IMR-90 (cell line): ENCODE measurements at regions not wholly inside any gene's neighbourhood (a gene's known extent, or its start where the extent isn't known, plus 50 kb on each side); places are given as distances from the start of the nearest gene placed in this dataset.
"Not testable (repeated sequence)": the region's sequence is repeated elsewhere in the genome, so short reads cannot be mapped to it uniquely, and the experiment has no call there.

Experiments
- ATAC-seq: fragments of 200-7000 bp; cut with Tn5 transposase; 2 replicates; pipeline ENCODE4 v1.9.1; 2020; ENCODE audit warnings: low read depth, mild to moderate bottlenecking, moderate library complexity
- BruUV-seq: library from RNA; stranded (reverse); fragments of 400-500 nt; replicated peaks from 2 replicates; lab custom pipeline; 2021; lab: Mats Ljungman, UMichigan
- CTCF ChIA-PET: fragments of 300-600 bp; formaldehyde crosslinking; extraction: SDS; loops from one replicate; lab custom pipeline; 2021; ENCODE audit warnings: antibody characterized with exemption; lab: Yijun Ruan, JAX
- POLR2A ChIA-PET: fragments of 300-600 bp; sonication (Branson Sonifier 250); formaldehyde crosslinking; loops from one replicate; lab custom pipeline; 2022; ENCODE audit warnings: antibody characterized with exemption; ENCODE audit not compliant: unreplicated experiment; lab: Charles Lee
- DNase-seq: peaks from one replicate; pipeline ENCODE4 v3.0.0; 2013
- H2AFZ ChIP-seq: replicated peaks from 2 replicates; pipeline ENCODE3; 2013; ENCODE audit warnings: low read length, mild to moderate bottlenecking; ENCODE audit not compliant: poor library complexity
- H2AK5ac ChIP-seq: 2 replicates; pipeline ENCODE4 v1.6.1; 2013; ENCODE audit warnings: low read depth, low read length, inconsistent platforms
- H2AK9ac ChIP-seq: replicated peaks from 2 replicates; pipeline ENCODE3; 2013; ENCODE audit warnings: mild to moderate bottlenecking, low read depth, low read length, moderate library complexity; ENCODE audit not compliant: poor library complexity
- H2BK120ac ChIP-seq: 2 replicates; pipeline ENCODE4 v1.6.1; 2013; ENCODE audit warnings: low read depth, low read length, inconsistent platforms
- H2BK15ac ChIP-seq: 3 replicates; pipeline ENCODE4 v1.6.1; 2013; ENCODE audit warnings: low read depth, low read length, inconsistent platforms
- H2BK20ac ChIP-seq: 2 replicates; pipeline ENCODE4 v1.6.1; 2013; ENCODE audit warnings: low read depth, mild to moderate bottlenecking, inconsistent platforms, low read length, moderate library complexity
- H2BK5ac ChIP-seq: 2 replicates; pipeline ENCODE4 v1.6.1; 2013; ENCODE audit warnings: mild to moderate bottlenecking, low read depth, low read length, inconsistent platforms; ENCODE audit not compliant: poor library complexity, severe bottlenecking
- H3K14ac ChIP-seq: replicated peaks from 2 replicates; pipeline ENCODE4 v1.6.1; 2013; ENCODE audit warnings: low read depth, low read length, inconsistent platforms
- H3K18ac ChIP-seq: 2 replicates; pipeline ENCODE4 v1.6.1; 2013; ENCODE audit warnings: low read depth, low read length, control low read depth
- H3K23ac ChIP-seq: 2 replicates; pipeline ENCODE4 v1.6.1; 2013; ENCODE audit warnings: low read depth, low read length, inconsistent platforms
- H3K27ac ChIP-seq: 2 replicates; pipeline ENCODE4 v1.5.1; 2013; ENCODE audit warnings: mild to moderate bottlenecking, control low read depth, low read length; ENCODE audit not compliant: insufficient read depth
- H3K27me3 ChIP-seq: 2 replicates; pipeline ENCODE4 v1.6.1; 2013; ENCODE audit warnings: low read length; ENCODE audit not compliant: control insufficient read depth, insufficient read depth
- H3K36me3 ChIP-seq: 2 replicates; pipeline ENCODE4 v1.6.1; 2013; ENCODE audit warnings: low read length, mixed read lengths; ENCODE audit not compliant: control insufficient read depth, insufficient read depth
- H3K4ac ChIP-seq: 2 replicates; pipeline ENCODE4 v1.6.1; 2013; ENCODE audit warnings: low read depth, low read length, inconsistent platforms
- H3K4me1 ChIP-seq: 2 replicates; pipeline ENCODE4 v1.6.1; 2013; ENCODE audit warnings: low read length, mixed read lengths; ENCODE audit not compliant: control insufficient read depth, insufficient read depth
- H3K4me2 ChIP-seq: 2 replicates; pipeline ENCODE4 v1.6.1; 2013; ENCODE audit warnings: low read depth, mild to moderate bottlenecking, control low read depth, low read length, moderate library complexity
- H3K4me3 ChIP-seq: 2 replicates; pipeline ENCODE4 v1.5.1; 2013; ENCODE audit warnings: low read depth, mild to moderate bottlenecking, control low read depth, low read length, moderate library complexity; ENCODE audit not compliant: insufficient read depth
- H3K56ac ChIP-seq: 2 replicates; pipeline ENCODE4 v1.6.1; 2013; ENCODE audit warnings: low read length, inconsistent platforms; ENCODE audit not compliant: insufficient read depth; ENCODE audit errors: extremely low read depth
- H3K79me1 ChIP-seq, 2 experiments: 2 replicates each; pipeline ENCODE4 v1.6.1; 2013; ENCODE audit warnings: low read length in 2 of 2, inconsistent platforms in 1 of 2, low read depth in 1 of 2
- H3K9ac ChIP-seq: 2 replicates; pipeline ENCODE4 v1.6.1; 2013; ENCODE audit warnings: low read depth, low read length, control low read depth
- H3K9me1 ChIP-seq: 2 replicates; pipeline ENCODE4 v1.6.1; 2013; ENCODE audit warnings: low read length, inconsistent platforms; ENCODE audit not compliant: insufficient read depth
- H3K9me3 ChIP-seq: 2 replicates; pipeline ENCODE4 v1.6.1; 2013; ENCODE audit warnings: low read length; ENCODE audit not compliant: control insufficient read depth, insufficient read depth
- H4K20me1 ChIP-seq: 2 replicates; pipeline ENCODE4 v1.6.1; 2013; ENCODE audit warnings: low read length, inconsistent platforms; ENCODE audit not compliant: insufficient read depth
- H4K5ac ChIP-seq: 2 replicates; pipeline ENCODE4 v1.6.1; 2013; ENCODE audit warnings: mild to moderate bottlenecking, low read depth, low read length, control low read depth
- H4K8ac ChIP-seq, 2 experiments: 2 replicates each; pipeline ENCODE4 v1.6.1; 2013; ENCODE audit warnings: low read depth in 2 of 2, low read length in 2 of 2, control low read depth in 1 of 2, inconsistent platforms in 1 of 2
- H4K91ac ChIP-seq: 2 replicates; pipeline ENCODE4 v1.6.1; 2013; ENCODE audit warnings: low read depth, low read length, inconsistent platforms; ENCODE audit not compliant: insufficient read depth
- WGBS, 2 experiments: methylation state at CpG; one replicate each; pipeline versions ENCODE4 v1.1.5 to v1.1.7; 2013; ENCODE audit warnings: missing lambda C conversion rate in 2 of 2; ENCODE audit not compliant: insufficient read length in 1 of 2; ENCODE audit errors: extremely low coverage in 2 of 2; 5-methylcytosine and 5-hydroxymethylcytosine counted together
- dilution Hi-C: fragments of 300-500 bp; cut with HindIII; formaldehyde crosslinking; loops from one replicate; pipeline ENCODE4 v1.14.3; 2018; ENCODE audit warnings: low sequenced_read_pairs; ENCODE audit not compliant: unreplicated experiment
- in situ Hi-C: fragments of 300-500 bp; cut with MboI; formaldehyde crosslinking; loops from 3 replicates; pipeline ENCODE4 v1.14.3; 2019; ENCODE audit warnings: low sequenced_read_pairs, inconsistent platforms, mixed read lengths
- intact Hi-C: fragments of 100-400 bp; cut with micrococcal nuclease; formaldehyde crosslinking; loops from 2 replicates; pipeline ENCODE4 v1.10.0; 2022

GRCh38 chr10:46803082-46803481 is 108.1 kb upstream of the PTPN20 start:
- H2AK9ac ChIP-seq, dilution Hi-C loops, H3K4me3 ChIP-seq, H3K4me2 ChIP-seq, H2BK120ac ChIP-seq, H4K91ac ChIP-seq, H2AK5ac ChIP-seq, H3K27me3 ChIP-seq, H2BK15ac ChIP-seq, H3K9me3 ChIP-seq, H4K20me1 ChIP-seq, H3K18ac ChIP-seq, H3K27ac ChIP-seq, H3K36me3 ChIP-seq, CTCF ChIA-PET, POLR2A ChIA-PET, H3K79me1 ChIP-seq, H3K4ac ChIP-seq, H3K9ac ChIP-seq, H3K9me1 ChIP-seq, H3K4me1 ChIP-seq, DNase-seq, H4K8ac ChIP-seq, in situ Hi-C loops, intact Hi-C loops, H4K5ac ChIP-seq, H2BK20ac ChIP-seq, H2AFZ ChIP-seq, BruUV-seq, H3K23ac ChIP-seq, H2BK5ac ChIP-seq, H3K14ac ChIP-seq, ATAC-seq, H3K56ac ChIP-seq: not testable (repeated sequence)
- no CpG with 5 or more reads among the region's 1 CpG for WGBS, 2 experiments

DNA sequence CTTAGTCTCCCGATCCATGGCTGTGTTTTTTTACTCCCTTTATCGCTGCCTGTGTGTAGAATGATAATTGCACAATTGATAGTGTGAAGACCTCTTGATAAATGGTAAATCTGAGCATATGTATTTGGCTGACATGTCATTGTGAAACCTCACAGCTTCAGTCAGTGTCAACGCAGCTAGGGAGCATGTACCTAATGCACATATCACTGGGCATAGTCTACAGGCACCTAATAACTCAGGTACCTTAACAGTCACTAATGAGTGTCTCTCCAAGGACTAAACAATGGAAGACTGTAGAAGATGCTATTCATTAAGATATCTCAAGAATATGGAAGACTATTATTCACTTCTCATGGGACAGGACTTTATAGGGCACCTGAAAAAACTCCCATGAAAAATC is 101.0 kb upstream of the PTPN20 start:
- ATAC-seq, dilution Hi-C loops, DNase-seq, H3K18ac ChIP-seq, H3K27me3 ChIP-seq, H4K8ac ChIP-seq, H3K4ac ChIP-seq, H2BK120ac ChIP-seq, H4K20me1 ChIP-seq, H2BK15ac ChIP-seq, BruUV-seq, H3K79me1 ChIP-seq, H3K4me3 ChIP-seq, in situ Hi-C loops, H2BK20ac ChIP-seq, H3K4me1 ChIP-seq, POLR2A ChIA-PET, H3K56ac ChIP-seq, H3K4me2 ChIP-seq, H3K36me3 ChIP-seq, H3K9me3 ChIP-seq, H4K5ac ChIP-seq, H3K14ac ChIP-seq, CTCF ChIA-PET, H2AFZ ChIP-seq, H2BK5ac ChIP-seq, H3K9me1 ChIP-seq, H4K91ac ChIP-seq, H2AK5ac ChIP-seq, H3K27ac ChIP-seq, H3K9ac ChIP-seq, H2AK9ac ChIP-seq, H3K23ac ChIP-seq, intact Hi-C loops: not testable (repeated sequence)
- WGBS, 2 experiments, result no CpG with 5 or more reads among the region's 3 CpGs
